ENCODE measurements at regions not wholly inside any gene's neighbourhood (a gene's known extent, or its start where the extent isn't known, plus 50 kb on each side); places are given as distances from the start of the nearest gene placed in this dataset.
"Not testable (repeated sequence)": the region's sequence is repeated elsewhere in the genome, so short reads cannot be mapped to it uniquely, and the experiment has no call there.

GRCh38 chr12:22126758-22127157 lies 80.7 kb downstream of the CMAS start:
- Histone ChIP-seq H3K27me3 (ENCODE audit: control insufficient read depth in 4 of 4, insufficient read depth in 4 of 4, low read length in 3 of 4) (no peaks in the 10 kb centered on the region), H3K4me1 (ENCODE audit: control insufficient read depth in 4 of 4, insufficient read depth in 4 of 4, low read length in 3 of 4) (no peaks in the 10 kb centered on the region), H3K9me3 (ENCODE audit: control insufficient read depth in 4 of 4, low read length in 3 of 4) (peaks cover 0 to 1% (median 0%) of the 10 kb centered on the region in 4 donors), H3K9ac (ENCODE audit: low read depth in 1 of 2, low read length in 2 of 2) (no peak overlapping the region), H3K36me3 (ENCODE audit: control insufficient read depth in 4 of 4, insufficient read depth in 3 of 4, low read depth in 1 of 4, low read length in 3 of 4) (no peaks in the 10 kb centered on the region), H3K4me3 (ENCODE audit: low read depth in 1 of 3, low read length in 3 of 3) (no peak overlapping the region), H3K27ac (ENCODE audit: low read depth in 1 of 2, low read length in 2 of 2) (no peak overlapping the region)
- WGBS = 0% methylated on average over 1 of the region's 1 CpG
- DNase-seq (ENCODE audit: low spot score) = no peak
- no peak for TF ChIP-seq HNF4G (IDR thresholded peaks at IDR 0.05)
- no peak for TF ChIP-seq EGR1 (IDR thresholded peaks at IDR 0.05; ENCODE audit: low read depth in 2 of 2)
- TF ChIP-seq HNF4A (conservative IDR thresholded peaks at IDR 0.05) = no peak
- TF ChIP-seq TAF1 (conservative IDR thresholded peaks at IDR 0.05) = no peak
- TF ChIP-seq YY1 (IDR thresholded peaks at IDR 0.05) = no peak
- TF ChIP-seq REST (IDR thresholded peaks at IDR 0.05) = no peak
- TF ChIP-seq MAX (IDR thresholded peaks at IDR 0.05) = no peak
- no peak for TF ChIP-seq GABPA (IDR thresholded peaks at IDR 0.05 in 1 of 2, conservative IDR thresholded peaks at IDR 0.05 in 1 of 2)
- TF ChIP-seq FOXA2 (IDR thresholded peaks at IDR 0.05) = no peak
- TF ChIP-seq JUND (IDR thresholded peaks at IDR 0.05) = no peak
- no peak for TF ChIP-seq ATF3 (IDR thresholded peaks at IDR 0.05)
- no peak for TF ChIP-seq SP1 (IDR thresholded peaks at IDR 0.05)
- TF ChIP-seq ZBTB33 (IDR thresholded peaks at IDR 0.05) = no peak

- TF ChIP-seq SP1 (IDR thresholded peaks at IDR 0.05) = no peak
- TF ChIP-seq RAD21 (IDR thresholded peaks at IDR 0.05) = no peak
- TF ChIP-seq FOXA2 (IDR thresholded peaks at IDR 0.05) = no peak
- no peak for TF ChIP-seq YY1 (IDR thresholded peaks at IDR 0.05)
- no peak for TF ChIP-seq JUND (IDR thresholded peaks at IDR 0.05)
- no peak for TF ChIP-seq NR2F2 (IDR thresholded peaks at IDR 0.05)
- Histone ChIP-seq H3K4me3 (ENCODE audit: low read depth in 1 of 3, low read length in 3 of 3) (no peak overlapping the region), H3K9ac (ENCODE audit: low read depth in 1 of 2, low read length in 2 of 2) (no peak overlapping the region), H3K9me3 (ENCODE audit: control insufficient read depth in 4 of 4, low read length in 3 of 4) (peaks cover 0 to 1% (median 0%) of the 10 kb centered on the region in 4 donors), H3K4me1 (ENCODE audit: control insufficient read depth in 4 of 4, insufficient read depth in 4 of 4, low read length in 3 of 4) (no peaks in the 10 kb centered on the region), H3K36me3 (ENCODE audit: control insufficient read depth in 4 of 4, insufficient read depth in 3 of 4, low read depth in 1 of 4, low read length in 3 of 4) (no peaks in the 10 kb centered on the region), H3K27ac (ENCODE audit: low read depth in 1 of 2, low read length in 2 of 2) (no peak overlapping the region), H3K27me3 (ENCODE audit: control insufficient read depth in 4 of 4, insufficient read depth in 4 of 4, low read length in 3 of 4) (no peaks in the 10 kb centered on the region)
- WGBS = 83% methylated on average over 3 of the region's 3 CpGs
- no peak for DNase-seq (ENCODE audit: low spot score)
These were observed 84.7 kb downstream of the CMAS start for GRCh38 chr12:22130671-22131070.

GRCh38 chr12:22136604-22137117 lies 90.6 kb downstream of the CMAS start:
- not testable (repeated sequence) for H3K9ac ChIP-seq (ENCODE audit: low read depth in 1 of 2, low read length in 2 of 2); H3K27me3 ChIP-seq (ENCODE audit: control insufficient read depth in 4 of 4, insufficient read depth in 4 of 4, low read length in 3 of 4); H3K4me3 ChIP-seq (ENCODE audit: low read depth in 1 of 3, low read length in 3 of 3); H3K9me3 ChIP-seq (ENCODE audit: control insufficient read depth in 4 of 4, low read length in 3 of 4); DNase-seq (ENCODE audit: low spot score); H3K27ac ChIP-seq (ENCODE audit: low read depth in 1 of 2, low read length in 2 of 2); H3K4me1 ChIP-seq (ENCODE audit: control insufficient read depth in 4 of 4, insufficient read depth in 4 of 4, low read length in 3 of 4); H3K36me3 ChIP-seq (ENCODE audit: control insufficient read depth in 4 of 4, insufficient read depth in 3 of 4, low read depth in 1 of 4, low read length in 3 of 4)
- 73% methylated on average over 19 of the region's 21 CpGs for WGBS

Measured in liver (tissue), 7 donors.